ENCODE measurements at regions not wholly inside any gene's neighbourhood (a gene's known extent, or its start where the extent isn't known, plus 50 kb on each side); places are given as distances from the start of the nearest gene placed in this dataset.

DNA sequence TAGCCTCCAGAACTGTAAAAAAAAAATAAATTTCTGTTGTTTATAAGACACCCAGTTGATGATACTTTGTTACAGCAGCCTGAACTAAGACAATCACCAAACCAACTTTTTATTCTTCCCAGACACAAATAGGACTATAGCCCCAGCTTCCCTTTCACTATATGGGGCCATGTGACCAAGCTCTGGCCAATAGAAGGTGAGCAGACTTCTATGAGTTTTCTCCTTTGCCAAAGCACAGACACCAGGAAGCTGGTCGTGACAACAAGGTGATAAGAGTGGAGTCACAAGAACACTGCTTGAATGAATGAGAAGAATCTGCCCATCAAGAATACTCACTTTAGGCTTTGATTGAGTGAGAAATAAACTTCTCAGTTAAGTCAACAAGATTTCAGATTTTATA, 217.7 kb downstream of the DEPDC1B start:
- H3K27me3 Mint-ChIP-seq (ENCODE audit: low read depth, unreplicated experiment): no peaks in the 10 kb centered on the region
- FAIRE-seq: no peak
- no peaks in the 10 kb centered on the region for H3K9me3 Mint-ChIP-seq (ENCODE audit: unreplicated experiment)
- Histone ChIP-seq H3K9ac (ENCODE audit: low read length) (no peak overlapping the region), H3K27ac (ENCODE audit: low read depth, low read length) (no peak overlapping the region), H2AFZ (ENCODE audit: low read depth, low read length) (no peak overlapping the region), H3K27me3 (ENCODE audit: insufficient read depth, low read length) (no peaks in the 10 kb centered on the region), H3K79me2 (ENCODE audit: insufficient read depth, low read length) (no peaks in the 10 kb centered on the region), H3K4me2 (ENCODE audit: low read length) (no peak overlapping the region), H3K9me3 (ENCODE audit: insufficient read depth, low read depth, low read length) (no peaks in the 10 kb centered on the region), H3K4me3 (ENCODE audit: insufficient read depth, low read depth, low read length) (no peak overlapping the region), H3K4me1 (ENCODE audit: insufficient read depth, low read length) (no peaks in the 10 kb centered on the region), H4K20me1 (ENCODE audit: insufficient read depth, low read length) (no peaks in the 10 kb centered on the region), H3K36me3 (ENCODE audit: insufficient read depth, low read length) (no peaks in the 10 kb centered on the region)
- peaks cover 2% of the 10 kb centered on the region for H3K4me1 Mint-ChIP-seq (ENCODE audit: low read depth, unreplicated experiment)
- no peak for TF ChIP-seq CTCF (IDR thresholded peaks at IDR 0.05; ENCODE audit: insufficient read depth, low read depth, low read length)
- TF ChIP-seq EZH2 (IDR thresholded peaks at IDR 0.05; ENCODE audit: insufficient read depth, low read length): no peak
- H3K36me3 Mint-ChIP-seq (ENCODE audit: low read depth, unreplicated experiment): no peaks in the 10 kb centered on the region
- H3K27ac Mint-ChIP-seq (ENCODE audit: unreplicated experiment): no peak overlapping the region
- no peak overlapping the region for H3K4me3 Mint-ChIP-seq (ENCODE audit: unreplicated experiment)
- no peak for DNase-seq (ENCODE audit: low read depth)

DNA sequence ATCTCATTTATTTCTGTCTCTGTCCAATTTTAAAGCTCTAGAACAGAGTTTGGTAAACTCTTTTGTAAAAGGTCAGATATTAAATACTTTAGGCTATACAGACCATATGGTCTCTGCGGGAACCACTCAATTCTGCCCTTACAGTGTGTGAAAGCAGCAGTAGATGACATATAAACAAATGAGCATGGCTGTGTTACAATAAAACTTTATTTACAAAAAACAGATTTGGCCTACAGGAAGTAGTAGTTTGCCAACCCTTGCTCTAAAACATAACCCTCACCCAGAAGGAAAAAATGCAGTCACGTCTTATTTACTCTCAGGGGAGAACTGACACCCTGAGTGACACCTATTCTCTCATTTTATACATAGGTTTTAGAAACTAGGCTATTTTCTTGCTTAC, 220.4 kb downstream of the DEPDC1B start:
- no peaks in the 10 kb centered on the region for H3K27me3 ChIP-seq (ENCODE audit: insufficient read depth, low read length)

More for the DNA sequence above, 220.4 kb downstream of the DEPDC1B start:
- no peak overlapping the region for H2AFZ ChIP-seq (ENCODE audit: low read depth, low read length)
- no peaks in the 10 kb centered on the region for H4K20me1 ChIP-seq (ENCODE audit: insufficient read depth, low read length)
- H3K4me1 ChIP-seq (ENCODE audit: insufficient read depth, low read length): no peaks in the 10 kb centered on the region
- no peak overlapping the region for H3K4me3 Mint-ChIP-seq (ENCODE audit: unreplicated experiment)
- H3K27ac ChIP-seq (ENCODE audit: low read depth, low read length): no peak overlapping the region
- no peaks in the 10 kb centered on the region for H3K9me3 ChIP-seq (ENCODE audit: insufficient read depth, low read depth, low read length)
- no peaks in the 10 kb centered on the region for H3K36me3 ChIP-seq (ENCODE audit: insufficient read depth, low read length)
- no peaks in the 10 kb centered on the region for H3K9me3 Mint-ChIP-seq (ENCODE audit: unreplicated experiment)
- H3K27me3 Mint-ChIP-seq (ENCODE audit: low read depth, unreplicated experiment): no peaks in the 10 kb centered on the region
- no peak overlapping the region for H3K4me2 ChIP-seq (ENCODE audit: low read length)
- no peak for FAIRE-seq
- H3K4me1 Mint-ChIP-seq (ENCODE audit: low read depth, unreplicated experiment): peaks cover 2% of the 10 kb centered on the region
- TF ChIP-seq EZH2 (IDR thresholded peaks at IDR 0.05; ENCODE audit: insufficient read depth, low read length): no peak
- no peak for TF ChIP-seq CTCF (IDR thresholded peaks at IDR 0.05; ENCODE audit: insufficient read depth, low read depth, low read length)
- H3K4me3 ChIP-seq (ENCODE audit: insufficient read depth, low read depth, low read length): no peak overlapping the region
- H3K36me3 Mint-ChIP-seq (ENCODE audit: low read depth, unreplicated experiment): no peaks in the 10 kb centered on the region
- no peak for DNase-seq (ENCODE audit: low read depth)
- H3K27ac Mint-ChIP-seq (ENCODE audit: unreplicated experiment): no peak overlapping the region
- H3K79me2 ChIP-seq (ENCODE audit: insufficient read depth, low read length): no peaks in the 10 kb centered on the region
- no peak overlapping the region for H3K9ac ChIP-seq (ENCODE audit: low read length)
